Kidney (tissue), 13 donors: ENCODE measurements at regions not wholly inside any gene's neighbourhood (a gene's known extent, or its start where the extent isn't known, plus 50 kb on each side); places are given as distances from the start of the nearest gene placed in this dataset.

ENCODE experiments used
- DNase-seq, 5 donors: peaks; one replicate each; pipeline ENCODE4 v3.0.0-alpha.2; 2013 to 2020
- FAIRE-seq: peaks from 2 replicates; lab custom pipeline; 2012; peaks lifted over from hg19 to GRCh38; lab: Jason Lieb, UNC
- H3K27ac ChIP-seq, 2 donors: one replicate each; pipeline ENCODE4 v1.7.0; 2013; ENCODE audit warnings: low read depth in 2 of 2, low read length in 2 of 2, inconsistent platforms in 1 of 2
- H3K27me3 ChIP-seq: one replicate; pipeline ENCODE4 v1.7.1; 2013; ENCODE audit warnings: low read length, inconsistent platforms; ENCODE audit not compliant: control insufficient read depth, insufficient read depth
- H3K36me3 ChIP-seq, 3 donors: one replicate each; pipeline versions ENCODE4 v1.7.0 to v1.7.1; 2013; ENCODE audit warnings: low read length in 3 of 3, control low read depth in 1 of 3, inconsistent platforms in 1 of 3; ENCODE audit not compliant: insufficient read depth in 3 of 3, control insufficient read depth in 2 of 3
- H3K4me1 ChIP-seq, 3 donors: one replicate each; pipeline versions ENCODE4 v1.7.0 to v1.7.1; 2013; ENCODE audit warnings: low read length in 3 of 3, inconsistent platforms in 1 of 3, low read depth in 1 of 3; ENCODE audit not compliant: control insufficient read depth in 2 of 3, insufficient read depth in 2 of 3
- H3K4me3 ChIP-seq, 3 donors: one replicate each; pipeline versions ENCODE4 v1.7.0 to v1.8.1; 2013; ENCODE audit warnings: low read length in 3 of 3, control low read depth in 1 of 3, inconsistent platforms in 1 of 3
- H3K9ac ChIP-seq, 3 donors: one replicate each; pipeline versions ENCODE4 v1.7.0 to v1.7.1; 2013; ENCODE audit warnings: low read length in 3 of 3, control low read depth in 1 of 3, inconsistent platforms in 1 of 3
- H3K9me3 ChIP-seq, 3 donors: one replicate each; pipeline versions ENCODE4 v1.7.0 to v1.7.1; 2013; ENCODE audit warnings: low read length in 3 of 3, control low read depth in 1 of 3, inconsistent platforms in 1 of 3; ENCODE audit not compliant: control insufficient read depth in 2 of 3, insufficient read depth in 1 of 3
- intact Hi-C: fragments of 100-400 bp; cut with DNase I; formaldehyde crosslinking; loops from one replicate; pipeline ENCODE4 v1.11.1; 2022
- TF ChIP-seq, protein P1 (sequence below): IDR thresholded peaks from 3 replicates; pipeline ENCODE4 v1.5.1; 2012; ENCODE audit warnings: mild to moderate bottlenecking, moderate library complexity, borderline replicate concordance; ENCODE audit not compliant: insufficient read depth; ENCODE audit errors: extremely low read depth
- donor health status: control.
- donor health status: control.
- donor health status: control.
- donor health status: control.
- donor health status: control.
- donor health status: DM: yes; HTN: yes; CAD: no.
- donor health status: Normal renal cell carcinoma (clear cell type).

DNA sequence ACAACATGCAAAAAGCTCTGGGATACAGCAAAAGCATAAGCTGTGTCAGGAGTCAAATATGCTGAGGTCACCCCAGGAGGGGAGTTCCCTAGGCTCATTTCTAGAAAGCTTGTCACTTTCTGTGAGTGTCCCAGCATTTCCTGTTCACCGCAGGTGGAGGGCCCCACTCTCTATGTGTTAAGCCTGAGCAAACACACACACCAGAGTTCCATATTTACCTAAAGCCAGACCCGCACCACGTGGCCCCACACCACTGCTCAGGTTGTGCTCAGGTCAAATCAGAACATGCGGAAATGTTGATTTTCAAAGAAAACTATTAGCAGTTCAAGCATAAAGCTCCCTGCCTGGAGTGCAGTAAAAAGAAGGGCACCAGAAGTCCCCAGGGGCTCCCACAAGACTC is 259.6 kb upstream of the PPP2R2D start:
- peak in 1 of 5 donors; percentile 18 for DNase-seq
- H3K4me1 ChIP-seq, result no peaks in the 10 kb centered on the region
- H3K27ac ChIP-seq, result no peak overlapping the region
- no peaks in the 10 kb centered on the region for H3K36me3 ChIP-seq
- FAIRE-seq, result no peak
- H3K27me3 ChIP-seq, result no peaks in the 10 kb centered on the region
- H3K9ac ChIP-seq, result no peak overlapping the region
- TF ChIP-seq, protein P1, sequence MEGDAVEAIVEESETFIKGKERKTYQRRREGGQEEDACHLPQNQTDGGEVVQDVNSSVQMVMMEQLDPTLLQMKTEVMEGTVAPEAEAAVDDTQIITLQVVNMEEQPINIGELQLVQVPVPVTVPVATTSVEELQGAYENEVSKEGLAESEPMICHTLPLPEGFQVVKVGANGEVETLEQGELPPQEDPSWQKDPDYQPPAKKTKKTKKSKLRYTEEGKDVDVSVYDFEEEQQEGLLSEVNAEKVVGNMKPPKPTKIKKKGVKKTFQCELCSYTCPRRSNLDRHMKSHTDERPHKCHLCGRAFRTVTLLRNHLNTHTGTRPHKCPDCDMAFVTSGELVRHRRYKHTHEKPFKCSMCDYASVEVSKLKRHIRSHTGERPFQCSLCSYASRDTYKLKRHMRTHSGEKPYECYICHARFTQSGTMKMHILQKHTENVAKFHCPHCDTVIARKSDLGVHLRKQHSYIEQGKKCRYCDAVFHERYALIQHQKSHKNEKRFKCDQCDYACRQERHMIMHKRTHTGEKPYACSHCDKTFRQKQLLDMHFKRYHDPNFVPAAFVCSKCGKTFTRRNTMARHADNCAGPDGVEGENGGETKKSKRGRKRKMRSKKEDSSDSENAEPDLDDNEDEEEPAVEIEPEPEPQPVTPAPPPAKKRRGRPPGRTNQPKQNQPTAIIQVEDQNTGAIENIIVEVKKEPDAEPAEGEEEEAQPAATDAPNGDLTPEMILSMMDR, result no peak
- intact Hi-C loops, result no loop called here
- H3K9me3 ChIP-seq, result peaks cover 0 to 6% (median 4%) of the 10 kb centered on the region in 3 donors
- H3K4me3 ChIP-seq, result no peak overlapping the region

DNA sequence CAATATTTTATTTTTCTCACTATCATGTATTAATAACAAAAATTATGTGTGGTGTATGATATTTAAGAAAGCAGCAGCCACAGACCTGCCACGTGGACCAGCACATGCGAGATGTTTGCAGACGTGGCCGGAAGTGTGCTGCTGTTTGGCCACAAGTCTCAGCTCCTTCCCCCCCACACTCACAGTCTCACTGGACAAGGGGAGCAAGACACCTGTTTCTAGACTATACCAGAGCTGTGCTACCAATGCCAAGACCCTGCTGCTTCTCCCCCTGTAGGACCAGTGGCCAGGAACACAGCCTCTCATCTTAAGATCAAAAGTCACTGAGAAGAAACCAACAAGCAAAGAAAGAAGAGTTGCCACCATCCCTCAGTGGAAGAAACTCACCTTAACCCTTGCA is 258.9 kb upstream of the PPP2R2D start:
- DNase-seq, result peak in 1 of 5 donors; percentile 3
- FAIRE-seq, result no peak
- Histone ChIP-seq H3K36me3 (no peaks in the 10 kb centered on the region), H3K9ac (no peak overlapping the region), H3K9me3 (peaks cover 0 to 6% (median 4%) of the 10 kb centered on the region in 3 donors), H3K4me3 (no peak overlapping the region), H3K4me1 (no peaks in the 10 kb centered on the region), H3K27ac (no peak overlapping the region), H3K27me3 (no peaks in the 10 kb centered on the region)
- TF ChIP-seq, protein P1, result no peak
- intact Hi-C loops, result no loop called here

DNA sequence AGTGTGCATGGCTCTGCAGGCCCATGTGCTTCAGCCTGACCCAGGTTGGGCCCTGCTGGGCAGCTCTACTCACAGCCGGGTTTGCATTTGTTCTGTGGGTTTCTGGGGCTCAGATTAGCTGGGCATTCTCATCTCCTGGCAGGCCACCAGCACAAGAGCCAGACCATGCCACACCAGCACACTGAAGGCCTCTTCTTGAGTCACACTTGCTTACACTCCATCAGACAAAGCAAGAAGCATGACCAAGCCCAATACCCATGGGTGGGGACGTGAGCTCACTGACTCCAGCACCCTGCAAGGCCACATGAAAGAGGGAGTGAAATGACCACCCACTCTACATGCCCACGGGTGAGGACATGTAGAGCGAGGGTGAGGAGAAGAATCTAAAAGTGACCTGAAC is 257.8 kb upstream of the PPP2R2D start:
- Histone ChIP-seq H3K4me3 (no peak overlapping the region), H3K9me3 (peaks cover 0 to 6% (median 4%) of the 10 kb centered on the region in 3 donors), H3K27me3 (no peaks in the 10 kb centered on the region), H3K9ac (no peak overlapping the region), H3K27ac (no peak overlapping the region), H3K36me3 (no peaks in the 10 kb centered on the region), H3K4me1 (no peaks in the 10 kb centered on the region)
- intact Hi-C loops, result no loop called here
- TF ChIP-seq, protein P1, result no peak
- FAIRE-seq (no peak), DNase-seq (peak in 1 of 5 donors; percentile 1)

DNA sequence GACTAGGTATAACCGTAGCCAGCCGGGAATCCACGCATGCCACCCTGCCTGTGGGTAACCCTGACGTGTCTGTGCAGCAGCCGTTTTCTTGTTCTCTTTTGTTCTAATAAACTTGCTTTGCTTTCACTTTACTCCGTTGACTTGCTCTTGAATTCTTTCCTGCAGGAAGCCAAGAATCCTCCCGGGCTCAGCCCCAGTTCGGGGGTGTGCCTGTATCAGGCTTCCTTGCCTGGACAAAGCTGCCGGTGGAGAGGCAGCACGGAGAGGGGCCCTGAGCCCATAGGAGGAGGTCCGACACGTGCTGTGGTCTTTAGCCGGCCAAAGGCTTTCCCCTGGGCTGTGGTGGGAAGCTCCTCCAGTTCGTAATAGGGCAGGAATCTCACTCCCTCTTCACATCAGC is 256.5 kb upstream of the PPP2R2D start:
- no peak overlapping the region for H3K27ac ChIP-seq
- DNase-seq, result peak in 1 of 5 donors; percentile 8
- no peaks in the 10 kb centered on the region for H3K27me3 ChIP-seq
- FAIRE-seq, result no peak
- no peak overlapping the region for H3K4me3 ChIP-seq
- H3K36me3 ChIP-seq, result no peaks in the 10 kb centered on the region
- H3K9ac ChIP-seq, result no peak overlapping the region
- peaks cover 0 to 5% (median 0%) of the 10 kb centered on the region in 3 donors for H3K9me3 ChIP-seq
- no peaks in the 10 kb centered on the region for H3K4me1 ChIP-seq
- intact Hi-C loops, result no loop called here
- TF ChIP-seq, protein P1, result no peak
